LNCAP (cell line): ENCODE measurements at regions not wholly inside any gene's neighbourhood (a gene's known extent, or its start where the extent isn't known, plus 50 kb on each side); places are given as distances from the start of the nearest gene placed in this dataset.

ENCODE experiments used
- TF ChIP-seq, protein P1 (sequence below): fragments of 450-650 bp; IDR thresholded peaks from 2 replicates; pipeline ENCODE4 v1.5.1; 2017; ENCODE audit warnings: mild to moderate bottlenecking

DNA sequence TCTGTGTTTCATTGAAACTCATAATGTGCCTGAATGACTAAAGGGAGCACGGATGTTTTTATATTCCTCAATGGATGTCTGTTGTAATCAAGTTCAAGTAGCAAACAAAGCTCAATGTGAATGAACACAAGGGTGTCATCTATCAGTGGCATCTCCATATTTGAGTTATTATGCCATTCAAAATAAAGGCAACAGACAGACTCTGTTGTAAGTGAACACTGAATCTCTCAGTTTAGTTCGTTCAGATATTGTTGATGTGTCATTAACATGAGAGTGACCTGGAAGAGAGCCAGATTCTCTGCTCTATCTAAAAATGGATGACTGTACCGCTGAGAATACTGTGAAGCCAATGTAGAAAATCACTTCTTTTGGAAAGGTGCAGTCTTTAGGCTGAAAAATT is 118.7 kb downstream of the NUP35 start:
- TF ChIP-seq, protein P1, sequence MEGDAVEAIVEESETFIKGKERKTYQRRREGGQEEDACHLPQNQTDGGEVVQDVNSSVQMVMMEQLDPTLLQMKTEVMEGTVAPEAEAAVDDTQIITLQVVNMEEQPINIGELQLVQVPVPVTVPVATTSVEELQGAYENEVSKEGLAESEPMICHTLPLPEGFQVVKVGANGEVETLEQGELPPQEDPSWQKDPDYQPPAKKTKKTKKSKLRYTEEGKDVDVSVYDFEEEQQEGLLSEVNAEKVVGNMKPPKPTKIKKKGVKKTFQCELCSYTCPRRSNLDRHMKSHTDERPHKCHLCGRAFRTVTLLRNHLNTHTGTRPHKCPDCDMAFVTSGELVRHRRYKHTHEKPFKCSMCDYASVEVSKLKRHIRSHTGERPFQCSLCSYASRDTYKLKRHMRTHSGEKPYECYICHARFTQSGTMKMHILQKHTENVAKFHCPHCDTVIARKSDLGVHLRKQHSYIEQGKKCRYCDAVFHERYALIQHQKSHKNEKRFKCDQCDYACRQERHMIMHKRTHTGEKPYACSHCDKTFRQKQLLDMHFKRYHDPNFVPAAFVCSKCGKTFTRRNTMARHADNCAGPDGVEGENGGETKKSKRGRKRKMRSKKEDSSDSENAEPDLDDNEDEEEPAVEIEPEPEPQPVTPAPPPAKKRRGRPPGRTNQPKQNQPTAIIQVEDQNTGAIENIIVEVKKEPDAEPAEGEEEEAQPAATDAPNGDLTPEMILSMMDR, result no peak

DNA sequence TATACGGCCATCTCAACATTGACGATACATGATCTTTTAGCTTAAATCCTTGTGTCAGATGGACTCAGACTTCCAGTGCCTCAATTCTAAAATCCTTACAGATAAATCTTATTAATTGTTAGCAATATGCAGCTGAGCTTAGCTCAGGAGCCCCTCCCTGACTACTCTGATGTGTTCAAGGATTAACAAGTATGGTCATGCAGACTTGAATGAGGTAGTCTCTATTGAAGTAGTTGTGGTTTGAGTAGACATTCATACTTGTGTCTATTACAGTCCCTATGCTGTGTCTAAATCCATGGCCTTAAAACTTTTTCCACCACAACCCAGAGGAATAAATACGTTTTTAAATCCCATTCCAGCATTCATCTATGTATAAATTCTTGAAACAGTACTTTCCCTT is 119.5 kb downstream of the NUP35 start:
- TF ChIP-seq, protein P1, result no peak

DNA sequence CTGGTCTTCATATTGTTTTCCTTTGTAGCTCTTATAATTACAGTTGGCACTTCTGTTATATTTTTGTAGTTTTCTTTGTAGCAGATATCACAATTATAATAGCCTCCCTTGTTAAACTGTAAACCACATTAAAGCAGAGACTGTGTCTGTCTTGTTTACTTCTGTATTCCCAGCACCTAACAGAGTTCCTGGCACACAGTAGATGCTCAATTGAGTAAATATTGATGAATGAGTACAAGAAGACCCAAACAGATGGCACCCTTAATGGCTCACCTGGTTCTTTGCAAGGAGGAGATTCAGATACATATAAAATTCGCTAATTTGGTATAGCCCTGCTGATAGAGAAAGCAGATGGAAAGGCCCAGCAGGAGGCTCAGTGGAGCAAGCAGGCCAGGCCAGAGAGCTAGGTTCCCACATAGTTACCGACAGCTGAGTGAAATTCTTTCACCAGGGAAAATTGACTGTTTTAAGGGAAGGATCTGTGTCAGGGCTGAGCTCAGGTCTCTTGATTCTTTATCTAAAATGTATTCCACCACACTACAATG is 120.1 kb downstream of the NUP35 start:
- TF ChIP-seq, protein P1, result peak; percentile 10; the same call in 1 of the 2 replicates

DNA sequence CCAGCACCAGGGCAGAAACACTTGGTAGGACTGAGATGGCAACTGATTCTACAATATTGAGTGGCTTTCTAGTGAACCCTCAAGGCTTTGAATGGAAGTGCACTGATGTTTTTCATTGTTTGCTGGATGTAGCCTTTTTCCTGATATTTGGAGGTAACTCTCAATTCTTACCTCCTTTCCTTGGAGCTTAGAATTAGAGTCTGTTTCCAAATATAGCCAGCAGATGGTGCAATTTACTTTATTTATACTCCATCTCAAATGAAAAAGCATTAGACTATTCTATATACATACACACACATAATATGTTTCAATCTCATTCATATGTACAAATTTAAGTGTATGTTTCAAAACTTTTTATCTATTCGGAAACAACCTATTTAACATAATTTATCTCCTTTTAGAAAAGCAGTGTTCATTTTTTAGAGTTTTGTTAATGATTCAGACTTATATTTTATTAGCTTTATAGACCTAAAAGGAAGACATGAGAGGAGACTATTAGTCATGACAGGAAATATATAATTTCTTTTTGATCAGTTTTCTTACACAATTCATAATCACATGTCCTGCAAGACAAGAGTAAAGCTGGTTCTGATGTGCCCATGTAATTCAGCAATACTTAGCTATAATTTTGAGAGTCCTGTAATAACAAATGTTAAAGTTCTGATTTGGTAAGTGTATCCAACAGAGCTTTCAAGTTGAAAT is 124.8 kb downstream of the NUP35 start:
- TF ChIP-seq, protein P1, result peak; percentile 62

DNA sequence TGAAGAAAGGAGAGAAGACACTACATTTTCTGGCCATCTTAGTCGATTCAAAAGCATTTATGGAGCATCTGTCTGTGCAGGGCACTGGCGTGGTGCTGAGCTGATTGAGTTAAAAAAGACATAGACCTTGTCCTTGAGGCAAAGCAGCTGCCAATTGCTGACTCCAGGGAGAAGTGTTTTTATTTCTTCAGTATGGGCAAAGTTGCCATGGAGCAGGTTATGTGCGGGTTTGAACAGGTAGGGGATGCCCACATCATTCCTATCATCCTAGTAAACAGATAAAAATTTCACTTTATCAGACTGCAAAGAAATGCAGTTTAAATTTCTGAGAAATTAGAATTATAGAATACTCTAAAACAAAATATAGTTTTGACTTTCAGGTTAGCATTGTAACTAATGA is 125.8 kb downstream of the NUP35 start:
- TF ChIP-seq, protein P1, result no peak

DNA sequence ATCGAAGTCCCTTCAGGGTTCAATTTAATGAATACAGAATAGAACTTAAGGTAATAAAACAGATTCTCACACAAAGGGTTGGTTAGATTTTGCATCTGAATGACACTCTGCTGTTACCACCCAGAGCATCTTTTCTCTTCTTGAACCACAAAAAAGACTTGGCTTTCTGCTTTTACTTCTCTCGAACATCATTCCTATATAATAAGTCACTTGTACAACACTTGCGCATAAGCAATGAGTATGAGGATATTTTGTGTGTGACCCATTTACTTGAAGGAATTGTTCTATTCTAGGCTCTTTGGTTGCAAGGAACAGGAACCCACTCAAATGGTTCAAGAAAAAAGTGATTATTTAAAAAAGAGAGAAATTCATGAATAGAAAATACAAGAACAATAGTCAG is 126.2 kb downstream of the NUP35 start:
- TF ChIP-seq, protein P1, result no peak

DNA sequence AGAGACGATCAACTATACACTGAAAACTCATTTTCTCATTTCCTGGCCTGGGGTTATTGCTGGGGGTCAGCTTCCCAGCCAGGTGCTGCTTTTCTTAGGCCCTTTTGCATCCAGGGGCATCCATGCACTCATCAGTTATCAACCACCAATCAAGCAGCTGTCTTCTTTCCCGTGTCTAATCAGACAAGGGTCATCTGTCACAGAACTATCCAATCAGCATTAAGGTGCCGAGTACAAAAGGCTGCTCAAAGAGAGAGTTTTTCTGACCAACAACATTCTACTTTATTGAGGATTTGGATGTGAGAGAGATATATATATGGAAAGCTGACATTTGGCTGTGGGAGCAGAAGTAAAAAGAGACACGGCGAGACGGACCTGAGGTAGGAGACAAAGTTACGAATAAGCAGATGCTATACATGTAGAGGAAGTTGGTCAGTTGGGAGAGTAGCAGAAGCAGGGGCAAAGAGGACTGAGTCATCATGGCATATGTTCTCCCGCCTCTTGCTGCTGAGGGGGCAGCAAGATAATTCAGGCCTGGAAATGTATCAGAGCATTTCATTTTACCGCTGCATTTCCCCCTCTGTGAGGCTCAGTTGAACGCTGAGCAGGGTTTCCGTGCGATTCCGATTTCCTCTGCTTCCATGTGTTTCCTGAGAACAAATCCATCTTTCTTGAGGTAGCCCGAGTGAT is 129.3 kb downstream of the NUP35 start:
- TF ChIP-seq, protein P1, result no peak
